Inflammatory macrophage treated with lipopolysaccharide for 1 hour (primary cell): ENCODE measurements at regions not wholly inside any gene's neighbourhood (a gene's known extent, or its start where the extent isn't known, plus 50 kb on each side); places are given as distances from the start of the nearest gene placed in this dataset.

ENCODE experiments used
- DNase-seq, 2 donors: peaks; one replicate each; pipeline ENCODE4 v3.0.0-alpha.2; 2020 to 2022

GRCh38 chr16:9381399-9381798 is 290.0 kb downstream of the HAPSTR1 start:
- DNase-seq = no peak

GRCh38 chr16:9381905-9382304 is 290.5 kb downstream of the HAPSTR1 start:
- no peak for DNase-seq

- DNase-seq = no peak
These were observed 291.8 kb downstream of the HAPSTR1 start for GRCh38 chr16:9383281-9383680.

GRCh38 chr16:9384141-9384540 is 292.7 kb downstream of the HAPSTR1 start:
- DNase-seq = no peak

- no peak for DNase-seq
These were observed 298.2 kb downstream of the HAPSTR1 start for GRCh38 chr16:9389543-9390207.

- DNase-seq = no peak
These were observed 301.5 kb downstream of the HAPSTR1 start for GRCh38 chr16:9392956-9393355.

GRCh38 chr16:9393591-9393990 is 302.1 kb downstream of the HAPSTR1 start:
- no peak for DNase-seq

GRCh38 chr16:9395958-9396359 is 304.5 kb downstream of the HAPSTR1 start:
- no peak for DNase-seq

GRCh38 chr16:9399573-9399972 is 308.1 kb downstream of the HAPSTR1 start:
- no peak for DNase-seq

GRCh38 chr16:9401173-9401572 is 309.7 kb downstream of the HAPSTR1 start:
- no peak for DNase-seq

- no peak for DNase-seq
These were observed 310.9 kb downstream of the HAPSTR1 start for GRCh38 chr16:9402293-9402860.

- DNase-seq = no peak
These were observed 313.4 kb downstream of the HAPSTR1 start for GRCh38 chr16:9404811-9405210.

- DNase-seq = no peak
These were observed 314.7 kb downstream of the HAPSTR1 start for GRCh38 chr16:9406038-9406712.

GRCh38 chr16:9407206-9407758 is 315.8 kb downstream of the HAPSTR1 start:
- DNase-seq = no peak

GRCh38 chr16:9408297-9408878 is 316.9 kb downstream of the HAPSTR1 start:
- no peak for DNase-seq

- no peak for DNase-seq
These were observed 318.4 kb downstream of the HAPSTR1 start for GRCh38 chr16:9409560-9410493.

GRCh38 chr16:9411426-9411825 is 320.0 kb downstream of the HAPSTR1 start:
- DNase-seq = no peak

- DNase-seq = no peak
These were observed 320.8 kb downstream of the HAPSTR1 start for GRCh38 chr16:9412031-9412914.

- no peak for DNase-seq
These were observed 321.4 kb downstream of the HAPSTR1 start for GRCh38 chr16:9412915-9413264.

GRCh38 chr16:9415545-9415944 is 324.1 kb downstream of the HAPSTR1 start:
- DNase-seq = no peak

- DNase-seq = no peak
These were observed 326.5 kb downstream of the HAPSTR1 start for GRCh38 chr16:9417898-9418297.

- DNase-seq = no peak
These were observed 327.7 kb downstream of the HAPSTR1 start for GRCh38 chr16:9419161-9419560.
